ENCODE measurements at regions not wholly inside any gene's neighbourhood (a gene's known extent, or its start where the extent isn't known, plus 50 kb on each side); places are given as distances from the start of the nearest gene placed in this dataset.
"Not testable (repeated sequence)": the region's sequence is repeated elsewhere in the genome, so short reads cannot be mapped to it uniquely, and the experiment has no call there.

- no peak for DNase-seq
Observed at GRCh38 chr3:94345101-94345500, 282.2 kb downstream of the NSUN3 start.

- no peak for DNase-seq
Observed at GRCh38 chr3:94349310-94349878, 286.5 kb downstream of the NSUN3 start.

GRCh38 chr3:94356581-94356980, 293.7 kb downstream of the NSUN3 start:
- DNase-seq = no peak

- no peak for DNase-seq
Observed at GRCh38 chr3:94359996-94360395, 297.1 kb downstream of the NSUN3 start.

- no peak for DNase-seq
Observed at GRCh38 chr3:94360987-94361386, 298.1 kb downstream of the NSUN3 start.

GRCh38 chr3:94362393-94362792, 299.5 kb downstream of the NSUN3 start:
- no peak for DNase-seq

- no peak for DNase-seq
Observed at GRCh38 chr3:94365006-94365405, 302.1 kb downstream of the NSUN3 start.

- DNase-seq = no peak
Observed at GRCh38 chr3:94372026-94372425, 309.2 kb downstream of the NSUN3 start.

- no peak for DNase-seq
Observed at GRCh38 chr3:94373456-94373855, 310.6 kb downstream of the NSUN3 start.

GRCh38 chr3:94374439-94375161, 311.7 kb downstream of the NSUN3 start:
- no peak for DNase-seq

- DNase-seq = not testable (repeated sequence)
Observed at GRCh38 chr3:94377123-94377696, 314.3 kb downstream of the NSUN3 start.

GRCh38 chr3:94377863-94378262, 315.0 kb downstream of the NSUN3 start:
- DNase-seq = not testable (repeated sequence)

- DNase-seq = no peak
Observed at GRCh38 chr3:94378322-94378721, 315.5 kb downstream of the NSUN3 start.

GRCh38 chr3:94379264-94379663, 316.4 kb downstream of the NSUN3 start:
- DNase-seq = no peak

- no peak for DNase-seq
Observed at GRCh38 chr3:94394885-94395284, 332.0 kb downstream of the NSUN3 start.

- DNase-seq = no peak
Observed at GRCh38 chr3:94395851-94396250, 333.0 kb downstream of the NSUN3 start.

GRCh38 chr3:94398036-94398435, 335.2 kb downstream of the NSUN3 start:
- no peak for DNase-seq

- DNase-seq = no peak
Observed at GRCh38 chr3:94401466-94401865, 338.6 kb downstream of the NSUN3 start.

GRCh38 chr3:94402126-94402525, 339.3 kb downstream of the NSUN3 start:
- no peak for DNase-seq

- no peak for DNase-seq
Observed at GRCh38 chr3:94405258-94406035, 342.6 kb downstream of the NSUN3 start.

- no peak for DNase-seq
Observed at GRCh38 chr3:94406595-94406994, 343.7 kb downstream of the NSUN3 start.

- not testable (repeated sequence) for DNase-seq
Observed at GRCh38 chr3:94412936-94413335, 350.1 kb downstream of the NSUN3 start.

GRCh38 chr3:94413336-94414108, 350.7 kb downstream of the NSUN3 start:
- DNase-seq = no peak
